Endothelial cell of umbilical vein (primary cell): ENCODE measurements at regions not wholly inside any gene's neighbourhood (a gene's known extent, or its start where the extent isn't known, plus 50 kb on each side); places are given as distances from the start of the nearest gene placed in this dataset.

ENCODE experiments used
- BruUV-seq: library from RNA; stranded (reverse); fragments of 400-500 nt; replicated peaks from 2 replicates; lab custom pipeline; 2021; lab: Mats Ljungman, UMichigan
- CTCF ChIA-PET: fragments of 300-600, 350-600 bp; sonication (Branson Sonifier 250); formaldehyde crosslinking; loops from one replicate; lab custom pipeline; 2021; ENCODE audit warnings: antibody characterized with exemption, inconsistent platforms; lab: Charles Lee
- POLR2A ChIA-PET: fragments of 300-600, 350-600 bp; sonication (Branson Sonifier 250); formaldehyde crosslinking; loops from one replicate; lab custom pipeline; 2021; ENCODE audit warnings: antibody characterized with exemption, inconsistent platforms; lab: Charles Lee
- DNase-seq: peaks from one replicate; pipeline ENCODE4 v3.0.0-alpha.2; 2011; ENCODE audit warnings: low read depth, low spot score
- FAIRE-seq: peaks from 2 replicates; lab custom pipeline; 2011; peaks lifted over from hg19 to GRCh38; lab: Jason Lieb, UNC
- H2AFZ ChIP-seq: 2 replicates; pipeline ENCODE4 v1.6.0; 2012; ENCODE audit warnings: low read depth, low read length, control low read depth, inconsistent platforms
- H3K27ac ChIP-seq: 2 replicates; pipeline ENCODE4 v1.5.1; 2011; ENCODE audit warnings: low read depth, mild to moderate bottlenecking, control low read depth, low read length, moderate library complexity; ENCODE audit not compliant: insufficient read depth
- H3K27me3 ChIP-seq, 2 experiments: 2 replicates each; pipeline versions ENCODE4 v1.6.0 to v1.6.1; 2011; ENCODE audit warnings: low read length in 2 of 2, mixed read lengths in 1 of 2; ENCODE audit not compliant: control insufficient read depth in 2 of 2, insufficient read depth in 2 of 2
- H3K36me3 ChIP-seq, 2 experiments: 2 replicates in 1 of 2; 3 replicates in 1 of 2; pipeline ENCODE4 v1.5.1; 2011; ENCODE audit warnings: low read length in 2 of 2, mild to moderate bottlenecking in 1 of 2, moderate library complexity in 1 of 2; ENCODE audit not compliant: control insufficient read depth in 2 of 2, insufficient read depth in 2 of 2; ENCODE audit errors: extremely low read depth in 1 of 2
- H3K4me1 ChIP-seq: 3 replicates; pipeline ENCODE4 v1.5.1; 2011; ENCODE audit warnings: mild to moderate bottlenecking, low read length; ENCODE audit not compliant: control insufficient read depth, insufficient read depth; ENCODE audit errors: extremely low read depth
- H3K4me2 ChIP-seq: 2 replicates; pipeline ENCODE4 v1.6.1; 2011; ENCODE audit warnings: low read length, control low read depth, mixed read lengths; ENCODE audit not compliant: insufficient read depth
- H3K4me3 ChIP-seq, 3 experiments: fragments of 200-600 bp in 1 of 3; sonication (generic), shearing (Covaris generic) in 1 of 3; replicated peaks in 1 of 3; 2 replicates each; pipeline ENCODE4 v1.5.1; 2011 to 2016; ENCODE audit warnings: control low read depth in 3 of 3, low read length in 3 of 3, mild to moderate bottlenecking in 2 of 3, inconsistent platforms in 1 of 3, low read depth in 1 of 3, moderate library complexity in 1 of 3; ENCODE audit not compliant: insufficient read depth in 1 of 3
- H3K79me2 ChIP-seq: 2 replicates; pipeline ENCODE4 v1.6.0; 2012; ENCODE audit warnings: low read length, inconsistent platforms; ENCODE audit not compliant: control insufficient read depth, insufficient read depth
- H3K9ac ChIP-seq: replicated peaks from 2 replicates; pipeline ENCODE3; 2011; ENCODE audit warnings: low read length, control low read depth; ENCODE audit not compliant: insufficient read depth; ENCODE audit errors: extremely low read depth
- H3K9me1 ChIP-seq: replicated peaks from 3 replicates; pipeline ENCODE4 v1.6.0; 2011; ENCODE audit warnings: mild to moderate bottlenecking, low read length; ENCODE audit not compliant: control insufficient read depth, insufficient read depth; ENCODE audit errors: extremely low read depth
- H3K9me3 ChIP-seq: replicated peaks from 2 replicates; pipeline ENCODE4 v1.5.1; 2012; ENCODE audit warnings: low read length, inconsistent platforms; ENCODE audit not compliant: control insufficient read depth, insufficient read depth
- H4K20me1 ChIP-seq: replicated peaks from 2 replicates; pipeline ENCODE3; 2011; ENCODE audit warnings: mild to moderate bottlenecking, low read length; ENCODE audit not compliant: control insufficient read depth, insufficient read depth; ENCODE audit errors: extremely low read depth
- CTCF ChIP-seq, 2 donors: IDR thresholded peaks; 1 replicate in 1 of 2; 2 replicates in 1 of 2; pipeline ENCODE4 v1.5.1; 2011; ENCODE audit warnings: low read length in 2 of 2, mild to moderate bottlenecking in 2 of 2, moderate library complexity in 2 of 2, control low read depth in 1 of 2, inconsistent platforms in 1 of 2, low read depth in 1 of 2; ENCODE audit not compliant: insufficient read depth in 1 of 2; ENCODE audit errors: extremely low read depth in 1 of 2
- EZH2 ChIP-seq: IDR thresholded peaks from 2 replicates; pipeline ENCODE4 v1.6.1; 2012; ENCODE audit warnings: borderline replicate concordance, low read depth, mild to moderate bottlenecking, moderate library complexity, low read length, inconsistent platforms; ENCODE audit not compliant: severe bottlenecking
- FOS ChIP-seq: IDR thresholded peaks from 2 replicates; pipeline ENCODE4 v1.6.1; 2011; ENCODE audit warnings: mild to moderate bottlenecking, low read length, moderate library complexity, borderline replicate concordance; ENCODE audit not compliant: insufficient read depth
- GATA2 ChIP-seq: IDR thresholded peaks from 2 replicates; pipeline ENCODE4 v1.7.0; 2011; ENCODE audit warnings: low read depth, mild to moderate bottlenecking, moderate library complexity, mixed read lengths, low read length; ENCODE audit not compliant: insufficient read length, insufficient read depth
- JUN ChIP-seq: IDR thresholded peaks from 2 replicates; pipeline ENCODE4 v1.6.1; 2011; ENCODE audit warnings: borderline replicate concordance, low read depth; ENCODE audit not compliant: insufficient read length, insufficient read depth
- MAX ChIP-seq: IDR thresholded peaks from 2 replicates; pipeline ENCODE4 v1.6.1; 2011; ENCODE audit not compliant: insufficient read depth, insufficient read length
- MYC ChIP-seq: IDR thresholded peaks from one replicate; pipeline ENCODE4 v1.6.1; 2011; ENCODE audit warnings: mild to moderate bottlenecking, low read depth, low read length
- POLR2A ChIP-seq: IDR thresholded peaks from 2 replicates; pipeline ENCODE4 v1.6.1; 2012; ENCODE audit warnings: low read depth, mild to moderate bottlenecking, control low read depth, low read length
- POLR2AphosphoS5 ChIP-seq: IDR thresholded peaks from 2 replicates; pipeline ENCODE4 v1.6.1; 2012; ENCODE audit warnings: low read depth, mild to moderate bottlenecking, control low read depth, low read length, moderate library complexity; ENCODE audit not compliant: insufficient read depth
- dilution Hi-C: fragments of 300-500 bp; cut with MboI; formaldehyde crosslinking; loops from one replicate; pipeline ENCODE4 v1.15.0; 2019; ENCODE audit warnings: low sequenced_read_pairs; ENCODE audit not compliant: extremely low pct_ligation_motif_present
- intact Hi-C: fragments of 100-400 bp; cut with micrococcal nuclease; formaldehyde crosslinking; loops from one replicate; pipeline ENCODE4 v1.10.0; 2022

GRCh38 chr1:58214674-58215073 lies 331.9 kb downstream of the OMA1 start:
- Histone ChIP-seq H3K27me3 (no peaks in the 10 kb centered on the region), H3K9me1 (no peaks in the 10 kb centered on the region), H3K9me3 (no peaks in the 10 kb centered on the region), H3K4me3 (no peak overlapping the region), H3K79me2 (no peaks in the 10 kb centered on the region), H3K27ac (no peak overlapping the region), H3K4me2 (no peak overlapping the region), H3K9ac (no peak overlapping the region), H4K20me1 (no peaks in the 10 kb centered on the region), H3K36me3 (no peaks in the 10 kb centered on the region), H2AFZ (no peak overlapping the region), H3K4me1 (no peaks in the 10 kb centered on the region)
- TF ChIP-seq CTCF (IDR thresholded peaks at IDR 0.05; ENCODE audit: extremely low read depth in 1 of 2, insufficient read depth in 1 of 2, low read depth in 1 of 2, low read length in 2 of 2) (no peak), POLR2A (no peak), GATA2 (no peak), FOS (no peak), JUN (no peak), EZH2 (no peak), MAX (no peak), POLR2AphosphoS5 (no peak), MYC (no peak)
- ChIA-PET CTCF (no interaction called here), POLR2A (no interaction called here)
- no TSS peak for BruUV-seq
- DNase-seq (no peak), FAIRE-seq (no peak)
- dilution Hi-C loops (no loop called here), intact Hi-C loops (no loop called here)
